Activated naive CD4-positive, alpha-beta T cell treated with anti-CD3 and anti-CD28 coated beads, Interleukin-2, amount 50 U/mL, for 72 hours (primary cell): ENCODE measurements at regions not wholly inside any gene's neighbourhood (a gene's known extent, or its start where the extent isn't known, plus 50 kb on each side); places are given as distances from the start of the nearest gene placed in this dataset.

Experiments
- ATAC-seq, 2 donors: fragments of 150-1000 bp; cut with Tn5 transposase; 2 replicates each; pipeline ENCODE4 v1.10.0; 2021; ENCODE audit warnings: mild to moderate bottlenecking in 2 of 2, moderate library complexity in 2 of 2
- DNase-seq, 2 donors: peaks; one replicate each; pipeline ENCODE4 v3.0.0; 2021 to 2022; ENCODE audit warnings: low spot score in 2 of 2
- H3K27ac Mint-ChIP-seq, 2 donors: one replicate each; pipeline ENCODE4 v1.8.0; 2022; ENCODE audit warnings: mild to moderate bottlenecking in 2 of 2, mixed read lengths in 2 of 2
- H3K36me3 Mint-ChIP-seq, 2 donors: one replicate each; pipeline ENCODE4 v1.8.0; 2022; ENCODE audit warnings: mixed read lengths in 2 of 2
- H3K9me3 Mint-ChIP-seq, 2 donors: one replicate each; pipeline ENCODE4 v1.8.0; 2022; ENCODE audit warnings: mixed read lengths in 2 of 2

DNA sequence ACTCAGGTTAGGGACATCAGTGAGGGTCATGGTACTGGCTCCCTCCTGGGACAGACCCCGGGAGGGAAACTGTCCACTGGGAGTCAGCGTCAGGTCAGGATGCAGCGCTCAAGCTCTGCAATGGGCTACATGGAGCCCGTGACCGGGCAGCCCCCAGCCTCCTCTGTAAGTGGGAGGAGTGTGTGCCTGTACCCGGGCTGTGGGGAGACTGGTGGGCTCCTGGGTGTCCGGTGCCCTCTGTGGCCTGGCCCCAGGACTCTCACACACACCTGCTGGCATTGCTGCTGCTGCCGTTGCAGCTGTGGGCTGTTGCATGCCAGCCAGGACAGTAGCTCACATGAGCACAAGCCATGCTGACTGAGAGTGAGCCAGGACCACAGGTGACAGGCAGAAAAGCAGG lies 630.3 kb downstream of the TBC1D22A start:
- Mint-ChIP-seq H3K27ac (no peak overlapping the region), H3K36me3 (no peaks in the 10 kb centered on the region), H3K9me3 (no peaks in the 10 kb centered on the region)
- DNase-seq (no peak), ATAC-seq (no peak)

DNA sequence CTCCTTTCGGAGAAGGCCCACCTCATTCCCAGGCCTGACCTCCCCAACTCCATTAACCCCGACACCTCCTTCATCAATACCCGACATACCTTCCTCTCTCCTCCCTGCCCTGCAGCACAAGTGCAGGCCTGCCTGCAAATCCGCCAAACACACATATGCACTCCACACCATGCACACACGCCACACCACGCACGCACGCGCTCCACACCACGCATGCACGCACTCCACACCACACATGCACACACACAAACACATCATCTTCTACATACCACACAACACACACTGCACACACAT lies 629.6 kb downstream of the TBC1D22A start:
- H3K9me3 Mint-ChIP-seq, result no peaks in the 10 kb centered on the region
- no peaks in the 10 kb centered on the region for H3K36me3 Mint-ChIP-seq
- H3K27ac Mint-ChIP-seq, result no peak overlapping the region
- ATAC-seq (no peak), DNase-seq (no peak)

DNA sequence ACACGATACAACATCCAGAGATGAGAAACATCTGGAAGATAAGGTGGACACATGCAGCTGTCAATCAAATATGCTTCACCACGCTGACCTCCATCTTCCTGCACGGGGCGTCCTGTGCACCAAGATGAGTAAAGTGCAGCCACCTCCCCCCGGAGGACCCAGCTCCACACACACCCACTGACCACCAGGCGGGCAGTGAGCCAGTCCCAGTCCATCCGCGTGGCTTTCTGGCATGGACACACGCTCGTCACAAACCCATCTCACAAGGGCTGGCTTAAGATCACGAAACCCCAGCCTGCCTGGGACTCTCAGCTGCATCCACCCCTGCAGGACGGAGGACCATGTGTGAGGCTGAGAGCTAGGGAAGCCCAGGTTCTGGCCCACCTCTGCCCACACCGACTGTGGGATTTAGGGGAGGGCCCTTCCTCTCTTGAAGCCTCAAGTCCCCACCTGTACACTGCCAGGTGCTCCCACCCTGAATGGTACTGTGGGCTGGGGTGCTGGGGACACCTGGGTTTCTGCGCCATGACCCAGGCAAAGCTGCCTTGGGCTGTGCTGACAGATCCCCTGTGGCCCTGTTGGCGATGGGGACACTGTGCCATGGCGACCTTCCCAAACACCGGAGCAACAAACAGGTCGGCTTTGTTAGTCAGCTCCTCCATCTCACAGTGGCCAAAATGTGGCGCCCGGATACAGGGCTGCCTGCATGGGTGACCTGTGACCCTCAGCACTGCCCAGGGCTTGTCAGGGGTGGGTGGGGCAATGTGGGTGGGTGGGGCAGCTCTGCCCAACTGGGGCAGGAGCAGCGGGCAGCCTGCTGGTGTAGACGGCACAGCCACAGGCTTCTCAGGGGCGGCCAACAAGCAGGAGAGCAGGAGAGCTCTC lies 629.0 kb downstream of the TBC1D22A start:
- H3K27ac Mint-ChIP-seq, result no peak overlapping the region
- no peak for DNase-seq
- no peaks in the 10 kb centered on the region for H3K9me3 Mint-ChIP-seq
- no peaks in the 10 kb centered on the region for H3K36me3 Mint-ChIP-seq
- no peak for ATAC-seq

DNA sequence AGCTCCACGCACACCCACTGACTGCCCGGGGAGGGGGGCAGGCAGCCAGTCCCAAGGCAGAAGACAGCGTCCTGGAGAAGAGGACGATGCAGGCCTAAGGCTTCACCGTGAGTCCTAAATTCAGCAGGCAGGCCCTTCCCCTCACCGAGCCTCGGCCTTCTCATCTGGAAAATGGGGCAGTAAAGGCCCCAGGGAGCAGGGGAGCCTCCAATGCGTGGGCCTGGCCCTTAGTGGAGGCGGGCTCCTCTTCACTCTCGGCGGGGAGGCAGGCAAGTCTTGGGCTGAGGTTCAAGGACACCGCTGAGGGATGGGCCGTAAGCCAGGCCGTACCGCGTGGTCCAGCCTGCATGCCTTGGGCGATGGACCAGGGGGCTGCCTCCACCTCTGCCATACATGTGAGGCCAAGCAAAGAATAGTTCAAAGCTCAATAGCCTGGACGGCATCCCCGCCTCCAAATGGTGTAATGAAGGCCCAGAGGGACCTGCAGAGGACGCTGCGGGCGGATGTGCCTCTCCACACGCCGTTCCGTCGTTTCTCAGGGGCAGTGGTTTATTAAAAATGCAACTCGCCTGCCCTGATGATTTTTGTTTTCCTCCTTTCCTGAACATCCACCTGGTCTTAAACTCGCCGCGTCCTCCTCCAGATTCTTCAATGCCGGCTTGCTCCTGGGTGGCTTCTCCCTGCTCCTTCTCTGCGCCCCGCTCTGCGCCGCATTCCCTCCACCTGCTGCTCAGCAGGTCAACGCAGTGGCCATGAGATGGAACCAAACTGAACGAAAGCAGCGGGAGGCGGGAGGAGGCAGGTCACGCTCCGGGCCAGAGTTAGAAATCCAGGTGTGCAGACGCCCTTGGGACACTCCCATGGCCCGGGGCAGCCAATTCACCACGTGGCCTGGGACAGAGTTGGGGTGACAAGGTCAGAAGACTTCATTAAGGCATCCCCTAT lies 627.8 kb downstream of the TBC1D22A start:
- DNase-seq (no peak), ATAC-seq (no peak)
- H3K27ac Mint-ChIP-seq, result no peak overlapping the region
- no peaks in the 10 kb centered on the region for H3K9me3 Mint-ChIP-seq
- H3K36me3 Mint-ChIP-seq, result no peaks in the 10 kb centered on the region

DNA sequence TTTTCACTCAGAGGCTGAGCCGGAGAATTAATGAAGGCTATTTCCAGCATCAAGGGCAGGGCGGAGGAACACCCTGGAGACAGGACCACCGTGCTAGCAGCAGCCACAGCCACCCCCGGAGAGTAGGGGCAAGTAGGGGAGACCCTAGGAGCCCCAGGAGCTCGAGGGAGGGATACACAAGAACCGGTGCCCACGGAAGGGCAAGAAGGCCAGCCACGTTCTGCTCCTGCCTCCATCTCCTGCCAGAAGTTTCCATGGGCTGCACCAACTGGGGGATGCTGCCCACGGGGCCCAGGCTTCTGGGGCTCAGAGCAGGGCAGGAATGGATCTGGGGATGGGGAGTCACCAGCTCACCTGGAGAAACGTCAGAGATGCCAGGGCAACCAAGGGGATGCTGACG lies 626.8 kb downstream of the TBC1D22A start:
- H3K9me3 Mint-ChIP-seq, result no peaks in the 10 kb centered on the region
- H3K36me3 Mint-ChIP-seq, result no peaks in the 10 kb centered on the region
- no peak overlapping the region for H3K27ac Mint-ChIP-seq
- ATAC-seq (no peak), DNase-seq (no peak)

DNA sequence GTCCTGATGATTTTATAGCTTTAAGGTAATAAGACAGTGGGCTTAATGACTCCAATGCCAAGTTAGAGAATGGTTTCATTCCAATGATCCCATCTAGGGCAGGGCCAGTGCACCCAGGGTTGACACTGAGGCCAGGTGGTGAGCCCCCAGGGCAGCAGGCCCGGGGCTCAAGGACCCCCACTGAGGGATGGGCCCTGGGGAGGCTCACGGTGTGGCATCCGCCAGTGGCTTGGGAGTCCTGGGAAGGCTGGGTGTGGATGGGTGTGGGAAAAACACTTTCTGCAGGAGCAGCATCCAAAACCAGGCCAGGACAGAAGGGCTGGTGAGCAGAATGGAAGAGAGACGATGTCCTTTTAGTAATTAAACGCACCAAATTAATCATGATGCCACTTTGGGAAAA lies 626.3 kb downstream of the TBC1D22A start:
- Mint-ChIP-seq H3K9me3 (no peaks in the 10 kb centered on the region), H3K27ac (no peak overlapping the region), H3K36me3 (no peaks in the 10 kb centered on the region)
- ATAC-seq, result no peak
- no peak for DNase-seq

GRCh38 chr22:47388331-47388730 lies 625.9 kb downstream of the TBC1D22A start:
- no peaks in the 10 kb centered on the region for H3K9me3 Mint-ChIP-seq
- H3K27ac Mint-ChIP-seq, result no peak overlapping the region
- H3K36me3 Mint-ChIP-seq, result no peaks in the 10 kb centered on the region
- DNase-seq, result no peak
- ATAC-seq, result no peak

DNA sequence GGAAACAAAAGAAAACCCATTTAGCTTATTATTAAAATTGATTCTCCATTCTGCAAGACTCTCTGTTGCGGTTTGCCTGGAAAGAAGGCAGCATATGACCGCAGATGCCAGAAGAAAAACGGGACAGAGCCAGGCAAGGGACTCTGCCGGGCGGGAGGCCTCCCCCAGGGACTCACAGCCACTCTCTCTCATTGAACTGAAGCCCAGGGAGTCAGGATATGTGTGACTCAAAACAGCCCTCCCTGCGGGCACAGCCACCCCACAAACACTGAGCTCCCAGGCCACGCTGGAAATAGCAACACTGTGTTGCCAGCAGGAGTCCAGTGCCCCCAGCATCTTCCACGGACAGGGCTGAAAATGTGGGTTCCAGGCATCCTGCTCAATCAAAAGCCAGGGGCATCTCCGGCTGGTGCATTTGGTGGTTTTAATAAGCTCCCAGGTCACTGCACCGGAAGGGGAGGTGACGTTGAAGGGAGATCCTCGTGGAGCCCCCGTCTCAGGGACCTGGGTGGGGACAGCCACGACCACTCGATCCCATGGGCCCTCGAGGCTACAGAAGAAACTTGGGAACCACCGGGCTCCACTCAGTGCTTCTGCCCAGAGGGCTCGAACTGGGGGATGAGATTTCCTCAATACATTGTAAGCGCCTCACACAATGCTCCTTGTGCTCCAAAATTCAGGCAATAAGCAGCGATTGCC lies 624.5 kb downstream of the TBC1D22A start:
- ATAC-seq (no peak), DNase-seq (no peak)
- no peak overlapping the region for H3K27ac Mint-ChIP-seq
- no peaks in the 10 kb centered on the region for H3K36me3 Mint-ChIP-seq
- no peaks in the 10 kb centered on the region for H3K9me3 Mint-ChIP-seq

- H3K9me3 Mint-ChIP-seq, result no peaks in the 10 kb centered on the region
- DNase-seq (no peak), ATAC-seq (no peak)
- H3K27ac Mint-ChIP-seq, result no peak overlapping the region
- H3K36me3 Mint-ChIP-seq, result no peaks in the 10 kb centered on the region
Measured at GRCh38 chr22:47384977-47385376, 622.5 kb downstream of the TBC1D22A start.

- DNase-seq, result no peak
- peak overlapping the region in 1 of 2 donors; percentile 51 for H3K27ac Mint-ChIP-seq
- H3K9me3 Mint-ChIP-seq, result peaks cover 9 to 12% of the 10 kb centered on the region in 2 donors
- ATAC-seq, result no peak
- H3K36me3 Mint-ChIP-seq, result peaks cover 10 to 13% of the 10 kb centered on the region in 2 donors
Measured at GRCh38 chr22:47382164-47382890, 619.9 kb downstream of the TBC1D22A start.

DNA sequence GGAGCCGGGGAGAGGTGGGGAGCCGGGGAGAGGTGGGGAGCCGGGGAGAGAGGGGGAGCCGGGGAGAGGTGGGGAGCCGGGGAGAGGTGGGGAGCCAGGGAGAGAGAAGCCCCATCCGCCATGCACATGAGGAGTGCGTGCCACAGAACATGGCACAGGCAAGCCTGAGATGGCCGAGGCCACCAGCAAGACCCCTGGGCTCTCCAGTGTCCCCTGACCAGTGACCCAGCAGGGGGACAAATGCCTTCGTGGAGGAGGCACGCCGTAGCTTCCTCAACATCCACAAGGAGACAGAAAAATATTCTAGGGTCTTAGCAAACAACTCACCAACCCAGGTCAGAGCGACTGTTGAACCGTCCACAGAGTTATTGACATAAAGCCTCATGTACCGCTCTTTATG lies 618.8 kb downstream of the TBC1D22A start:
- Mint-ChIP-seq H3K27ac (no peak overlapping the region), H3K36me3 (peaks cover 10 to 13% of the 10 kb centered on the region in 2 donors), H3K9me3 (peaks cover 9 to 12% of the 10 kb centered on the region in 2 donors)
- no peak for ATAC-seq
- DNase-seq, result peak in 1 of 2 donors; percentile 4

- Mint-ChIP-seq H3K27ac (no peak overlapping the region), H3K9me3 (peaks cover 9 to 12% of the 10 kb centered on the region in 2 donors), H3K36me3 (peaks cover 10 to 13% of the 10 kb centered on the region in 2 donors)
- ATAC-seq, result no peak
- DNase-seq, result no peak
Measured at GRCh38 chr22:47380692-47381091, 618.2 kb downstream of the TBC1D22A start.

DNA sequence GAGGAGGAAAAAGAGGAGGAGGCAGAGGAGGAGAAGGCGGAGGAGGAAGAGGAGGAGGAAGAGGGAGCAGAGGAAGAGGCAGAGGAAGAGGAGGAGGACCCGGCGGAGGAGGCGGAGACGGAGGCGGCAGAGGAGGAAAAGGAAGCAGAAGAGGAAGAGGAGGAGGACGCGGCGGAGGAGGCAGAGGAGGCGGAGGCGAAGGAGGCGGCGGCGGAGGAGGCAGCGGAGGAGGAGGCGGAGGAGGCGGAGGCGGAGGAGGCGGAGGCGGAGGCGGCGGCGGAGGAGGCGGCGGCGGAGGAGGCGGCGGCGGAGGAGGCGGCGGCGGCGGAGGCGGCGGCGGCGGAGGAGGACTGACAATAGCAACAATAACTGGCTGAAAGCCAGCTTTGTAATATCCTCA lies 616.6 kb downstream of the TBC1D22A start:
- Mint-ChIP-seq H3K36me3 (peaks cover 10 to 13% of the 10 kb centered on the region in 2 donors), H3K27ac (no peak overlapping the region), H3K9me3 (peaks cover 9 to 12% of the 10 kb centered on the region in 2 donors)
- no peak for DNase-seq
- ATAC-seq, result no peak

DNA sequence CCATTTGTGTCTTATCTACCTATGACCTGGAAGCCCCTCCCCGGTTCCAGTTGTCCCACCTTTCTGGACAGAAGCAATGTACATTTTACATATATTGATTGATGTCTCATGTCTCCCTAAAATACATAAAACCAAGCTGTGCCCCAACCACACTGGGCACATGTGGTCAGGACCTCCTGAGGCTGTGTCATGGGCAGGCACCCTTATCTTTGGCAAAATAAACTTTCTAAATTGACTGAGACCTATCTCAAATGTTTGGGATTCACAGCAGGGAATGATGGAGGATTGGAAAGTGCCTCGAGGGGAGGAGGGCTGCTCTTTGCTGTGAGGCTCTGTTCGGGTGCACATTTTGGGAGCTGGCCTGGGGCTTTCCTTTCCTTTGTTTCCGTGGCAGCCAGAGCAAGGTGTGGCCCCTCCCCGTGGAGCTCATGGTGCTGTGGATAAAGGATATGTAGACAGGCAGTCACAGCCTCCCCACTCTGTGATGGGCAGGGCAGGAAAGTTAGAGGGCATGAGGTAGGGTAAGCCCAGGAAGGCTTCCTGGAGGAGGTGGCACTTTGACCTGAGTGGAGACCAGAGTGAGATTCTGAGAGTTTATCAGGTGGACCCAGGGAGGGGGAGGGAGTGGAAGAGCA lies 615.6 kb downstream of the TBC1D22A start:
- ATAC-seq, result no peak

GRCh38 chr22:47376901-47377505 lies 614.6 kb downstream of the TBC1D22A start:
- DNase-seq, result no peak
- H3K36me3 Mint-ChIP-seq, result peaks cover 10 to 13% of the 10 kb centered on the region in 2 donors
- H3K9me3 Mint-ChIP-seq, result peaks cover 9 to 12% of the 10 kb centered on the region in 2 donors
- ATAC-seq, result no peak
- H3K27ac Mint-ChIP-seq, result no peak overlapping the region

More for the DNA sequence above, 615.6 kb downstream of the TBC1D22A start:
- no peak for DNase-seq
- Mint-ChIP-seq H3K9me3 (peaks cover 9 to 12% of the 10 kb centered on the region in 2 donors), H3K27ac (no peak overlapping the region), H3K36me3 (peaks cover 10 to 13% of the 10 kb centered on the region in 2 donors)
